ENCODE measurements at regions not wholly inside any gene's neighbourhood (a gene's known extent, or its start where the extent isn't known, plus 50 kb on each side); places are given as distances from the start of the nearest gene placed in this dataset.

DNA sequence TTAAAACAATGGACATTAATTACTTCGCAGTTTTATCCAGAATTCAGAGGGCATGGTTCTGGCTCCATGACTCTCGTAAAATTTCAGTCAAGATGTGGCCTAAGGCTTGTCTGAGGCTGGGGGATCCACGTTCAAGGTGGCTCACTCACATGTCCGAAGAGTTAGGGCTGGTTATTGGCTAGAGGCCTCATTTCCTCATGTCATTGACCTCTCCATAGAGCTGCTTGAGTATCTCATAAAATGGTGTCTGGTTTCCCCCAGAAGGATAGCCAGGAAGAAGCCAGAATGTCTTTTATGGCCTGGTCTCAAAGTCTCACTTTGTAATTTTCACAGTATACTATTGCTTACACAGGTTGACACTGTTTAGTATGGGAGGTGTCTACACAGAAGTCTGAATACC lies 67.3 kb upstream of the DCBLD2 start:
- TF ChIP-seq NBN (IDR thresholded peaks at IDR 0.05) = no peak
- TF ChIP-seq NFIC (IDR thresholded peaks at IDR 0.05; ENCODE audit: low read depth, low read length) = no peak
- TF ChIP-seq, protein P1, sequence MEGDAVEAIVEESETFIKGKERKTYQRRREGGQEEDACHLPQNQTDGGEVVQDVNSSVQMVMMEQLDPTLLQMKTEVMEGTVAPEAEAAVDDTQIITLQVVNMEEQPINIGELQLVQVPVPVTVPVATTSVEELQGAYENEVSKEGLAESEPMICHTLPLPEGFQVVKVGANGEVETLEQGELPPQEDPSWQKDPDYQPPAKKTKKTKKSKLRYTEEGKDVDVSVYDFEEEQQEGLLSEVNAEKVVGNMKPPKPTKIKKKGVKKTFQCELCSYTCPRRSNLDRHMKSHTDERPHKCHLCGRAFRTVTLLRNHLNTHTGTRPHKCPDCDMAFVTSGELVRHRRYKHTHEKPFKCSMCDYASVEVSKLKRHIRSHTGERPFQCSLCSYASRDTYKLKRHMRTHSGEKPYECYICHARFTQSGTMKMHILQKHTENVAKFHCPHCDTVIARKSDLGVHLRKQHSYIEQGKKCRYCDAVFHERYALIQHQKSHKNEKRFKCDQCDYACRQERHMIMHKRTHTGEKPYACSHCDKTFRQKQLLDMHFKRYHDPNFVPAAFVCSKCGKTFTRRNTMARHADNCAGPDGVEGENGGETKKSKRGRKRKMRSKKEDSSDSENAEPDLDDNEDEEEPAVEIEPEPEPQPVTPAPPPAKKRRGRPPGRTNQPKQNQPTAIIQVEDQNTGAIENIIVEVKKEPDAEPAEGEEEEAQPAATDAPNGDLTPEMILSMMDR (IDR thresholded peaks at IDR 0.05 in 2 of 3, conservative IDR thresholded peaks at IDR 0.05 in 1 of 3; ENCODE audit: control insufficient read depth in 2 of 3, extremely low read depth in 1 of 3, insufficient read depth in 1 of 3, low read depth in 3 of 3, low read length in 3 of 3) = no peak
- TF ChIP-seq TARDBP (IDR thresholded peaks at IDR 0.05; ENCODE audit: borderline replicate concordance) = no peak
- no peak for TF ChIP-seq FOS (IDR thresholded peaks at IDR 0.05; ENCODE audit: borderline replicate concordance, extremely low read depth, insufficient read length)
- no peak for TF ChIP-seq YY1 (IDR thresholded peaks at IDR 0.05; ENCODE audit: low read depth, low read length)
- TF ChIP-seq TCF12 (IDR thresholded peaks at IDR 0.05; ENCODE audit: low read depth, low read length) = no peak
- TF ChIP-seq NR2C2 (IDR thresholded peaks at IDR 0.05; ENCODE audit: borderline replicate concordance, control insufficient read depth, insufficient read length, low read depth) = no peak
- TF ChIP-seq, protein P2, sequence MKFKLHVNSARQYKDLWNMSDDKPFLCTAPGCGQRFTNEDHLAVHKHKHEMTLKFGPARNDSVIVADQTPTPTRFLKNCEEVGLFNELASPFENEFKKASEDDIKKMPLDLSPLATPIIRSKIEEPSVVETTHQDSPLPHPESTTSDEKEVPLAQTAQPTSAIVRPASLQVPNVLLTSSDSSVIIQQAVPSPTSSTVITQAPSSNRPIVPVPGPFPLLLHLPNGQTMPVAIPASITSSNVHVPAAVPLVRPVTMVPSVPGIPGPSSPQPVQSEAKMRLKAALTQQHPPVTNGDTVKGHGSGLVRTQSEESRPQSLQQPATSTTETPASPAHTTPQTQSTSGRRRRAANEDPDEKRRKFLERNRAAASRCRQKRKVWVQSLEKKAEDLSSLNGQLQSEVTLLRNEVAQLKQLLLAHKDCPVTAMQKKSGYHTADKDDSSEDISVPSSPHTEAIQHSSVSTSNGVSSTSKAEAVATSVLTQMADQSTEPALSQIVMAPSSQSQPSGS (IDR thresholded peaks at IDR 0.05; ENCODE audit: low read length) = no peak
- no peak for TF ChIP-seq ASH2L (IDR thresholded peaks at IDR 0.05; ENCODE audit: borderline replicate concordance, low read depth)
- no peak for TF ChIP-seq POLR2A (IDR thresholded peaks at IDR 0.05; ENCODE audit: low read depth, low read length)
- no peak for TF ChIP-seq BMI1 (IDR thresholded peaks at IDR 0.05; ENCODE audit: borderline replicate concordance)
- no peak for TF ChIP-seq POLR2AphosphoS5 (IDR thresholded peaks at IDR 0.05; ENCODE audit: low read length)
